ENCODE measurements at regions not wholly inside any gene's neighbourhood (a gene's known extent, or its start where the extent isn't known, plus 50 kb on each side); places are given as distances from the start of the nearest gene placed in this dataset.

- ATAC-seq (ENCODE audit: low read depth), result no peak
- Mint-ChIP-seq H3K27me3 (peaks cover 6% of the 10 kb centered on the region), H3K9me3 (no peaks in the 10 kb centered on the region), H3K36me3 (no peaks in the 10 kb centered on the region), H3K27ac (no peak overlapping the region), H3K4me3 (no peak overlapping the region), H3K4me1 (peaks cover 7% of the 10 kb centered on the region)
- DNase-seq (ENCODE audit: low spot score in 2 of 2), result no peak
These were observed 92.1 kb upstream of the IFNE start for GRCh38 chr9:21574261-21574660.

- Mint-ChIP-seq H3K4me3 (no peak overlapping the region), H3K4me1 (peaks cover 7% of the 10 kb centered on the region), H3K27ac (no peak overlapping the region), H3K36me3 (no peaks in the 10 kb centered on the region), H3K27me3 (peaks cover 6% of the 10 kb centered on the region), H3K9me3 (no peaks in the 10 kb centered on the region)
- DNase-seq (ENCODE audit: low spot score in 2 of 2) (no peak), ATAC-seq (ENCODE audit: low read depth) (no peak)
These were observed 94.4 kb upstream of the IFNE start for GRCh38 chr9:21576331-21577189.

- H3K4me3 Mint-ChIP-seq, result no peak overlapping the region
- H3K27me3 Mint-ChIP-seq, result peaks cover 2% of the 10 kb centered on the region
- H3K4me1 Mint-ChIP-seq, result peaks cover 10% of the 10 kb centered on the region
These were observed 97.1 kb upstream of the IFNE start for GRCh38 chr9:21579247-21579671.

GRCh38 chr9:21579743-21580142, 97.6 kb upstream of the IFNE start:
- H3K4me1 Mint-ChIP-seq, result peaks cover 10% of the 10 kb centered on the region
- ATAC-seq (ENCODE audit: low read depth) (no peak), DNase-seq (ENCODE audit: low spot score in 2 of 2) (no peak)
- no peaks in the 10 kb centered on the region for H3K9me3 Mint-ChIP-seq
- H3K4me3 Mint-ChIP-seq, result no peak overlapping the region
- peaks cover 2% of the 10 kb centered on the region for H3K27me3 Mint-ChIP-seq
- no peaks in the 10 kb centered on the region for H3K36me3 Mint-ChIP-seq
- no peak overlapping the region for H3K27ac Mint-ChIP-seq

More at GRCh38 chr9:21579247-21579671, 97.1 kb upstream of the IFNE start:
- ATAC-seq (ENCODE audit: low read depth) (no peak), DNase-seq (ENCODE audit: low spot score in 2 of 2) (no peak)
- H3K27ac Mint-ChIP-seq, result peak overlapping the region; percentile 10
- no peaks in the 10 kb centered on the region for H3K9me3 Mint-ChIP-seq
- H3K36me3 Mint-ChIP-seq, result no peaks in the 10 kb centered on the region

GRCh38 chr9:21580636-21581378, 98.7 kb upstream of the IFNE start:
- no peak overlapping the region for H3K27ac Mint-ChIP-seq
- no peaks in the 10 kb centered on the region for H3K9me3 Mint-ChIP-seq
- H3K4me3 Mint-ChIP-seq, result no peak overlapping the region
- DNase-seq (ENCODE audit: low spot score in 2 of 2) (no peak), ATAC-seq (ENCODE audit: low read depth) (no peak)
- H3K36me3 Mint-ChIP-seq, result no peaks in the 10 kb centered on the region
- H3K4me1 Mint-ChIP-seq, result peaks cover 10% of the 10 kb centered on the region
- peaks cover 2% of the 10 kb centered on the region for H3K27me3 Mint-ChIP-seq

GRCh38 chr9:21583628-21584377, 101.7 kb upstream of the IFNE start:
- H3K36me3 Mint-ChIP-seq, result no peaks in the 10 kb centered on the region
- no peak for ATAC-seq (ENCODE audit: low read depth)
- no peak overlapping the region for H3K27ac Mint-ChIP-seq
- H3K4me3 Mint-ChIP-seq, result no peak overlapping the region
- peaks cover 6% of the 10 kb centered on the region for H3K4me1 Mint-ChIP-seq
- DNase-seq (ENCODE audit: low spot score in 2 of 2), result no peak
- H3K27me3 Mint-ChIP-seq, result peaks cover 4% of the 10 kb centered on the region
- H3K9me3 Mint-ChIP-seq, result no peaks in the 10 kb centered on the region

GRCh38 chr9:21584890-21585289, 102.8 kb upstream of the IFNE start:
- Mint-ChIP-seq H3K4me3 (no peak overlapping the region), H3K36me3 (no peaks in the 10 kb centered on the region), H3K27me3 (peaks cover 4% of the 10 kb centered on the region), H3K27ac (no peak overlapping the region), H3K4me1 (peaks cover 3% of the 10 kb centered on the region), H3K9me3 (no peaks in the 10 kb centered on the region)
- DNase-seq (ENCODE audit: low spot score in 2 of 2) (no peak), ATAC-seq (ENCODE audit: low read depth) (no peak)

- DNase-seq (ENCODE audit: low spot score in 2 of 2), result no peak
- H3K27me3 Mint-ChIP-seq, result peaks cover 4% of the 10 kb centered on the region
- no peaks in the 10 kb centered on the region for H3K9me3 Mint-ChIP-seq
- H3K4me1 Mint-ChIP-seq, result peaks cover 3% of the 10 kb centered on the region
- ATAC-seq (ENCODE audit: low read depth), result no peak
- H3K4me3 Mint-ChIP-seq, result no peak overlapping the region
- no peaks in the 10 kb centered on the region for H3K36me3 Mint-ChIP-seq
- H3K27ac Mint-ChIP-seq, result no peak overlapping the region
These were observed 103.9 kb upstream of the IFNE start for GRCh38 chr9:21585756-21586752.

- Mint-ChIP-seq H3K36me3 (no peaks in the 10 kb centered on the region), H3K4me1 (no peaks in the 10 kb centered on the region), H3K27me3 (peaks cover 4% of the 10 kb centered on the region), H3K9me3 (no peaks in the 10 kb centered on the region), H3K27ac (no peak overlapping the region), H3K4me3 (no peak overlapping the region)
- DNase-seq (ENCODE audit: low spot score in 2 of 2) (no peak), ATAC-seq (ENCODE audit: low read depth) (no peak)
These were observed 107.4 kb upstream of the IFNE start for GRCh38 chr9:21589344-21590056.

- Mint-ChIP-seq H3K4me3 (no peak overlapping the region), H3K36me3 (no peaks in the 10 kb centered on the region), H3K4me1 (no peaks in the 10 kb centered on the region), H3K9me3 (no peaks in the 10 kb centered on the region), H3K27ac (no peak overlapping the region), H3K27me3 (peaks cover 4% of the 10 kb centered on the region)
- ATAC-seq (ENCODE audit: low read depth) (no peak), DNase-seq (ENCODE audit: low spot score in 2 of 2) (no peak)
These were observed 108.2 kb upstream of the IFNE start for GRCh38 chr9:21590058-21590996.

- Mint-ChIP-seq H3K27me3 (peaks cover 9% of the 10 kb centered on the region), H3K4me1 (no peaks in the 10 kb centered on the region), H3K9me3 (no peaks in the 10 kb centered on the region), H3K4me3 (no peak overlapping the region), H3K36me3 (no peaks in the 10 kb centered on the region), H3K27ac (no peak overlapping the region)
- ATAC-seq (ENCODE audit: low read depth), result no peak
- DNase-seq (ENCODE audit: low spot score in 2 of 2), result no peak
These were observed 109.3 kb upstream of the IFNE start for GRCh38 chr9:21591221-21592062.

Data from memory B cell (primary cell).